HG02973 (cell line): ENCODE measurements at regions not wholly inside any gene's neighbourhood (a gene's known extent, or its start where the extent isn't known, plus 50 kb on each side); places are given as distances from the start of the nearest gene placed in this dataset.
"Not testable (repeated sequence)": the region's sequence is repeated elsewhere in the genome, so short reads cannot be mapped to it uniquely, and the experiment has no call there.

Source experiments
- ATAC-seq: cut with Tn5 transposase; IDR thresholded peaks from one replicate; pipeline ENCODE4 v1.9.1; 2021; ENCODE audit warnings: moderate library complexity; ENCODE audit not compliant: unreplicated experiment

DNA sequence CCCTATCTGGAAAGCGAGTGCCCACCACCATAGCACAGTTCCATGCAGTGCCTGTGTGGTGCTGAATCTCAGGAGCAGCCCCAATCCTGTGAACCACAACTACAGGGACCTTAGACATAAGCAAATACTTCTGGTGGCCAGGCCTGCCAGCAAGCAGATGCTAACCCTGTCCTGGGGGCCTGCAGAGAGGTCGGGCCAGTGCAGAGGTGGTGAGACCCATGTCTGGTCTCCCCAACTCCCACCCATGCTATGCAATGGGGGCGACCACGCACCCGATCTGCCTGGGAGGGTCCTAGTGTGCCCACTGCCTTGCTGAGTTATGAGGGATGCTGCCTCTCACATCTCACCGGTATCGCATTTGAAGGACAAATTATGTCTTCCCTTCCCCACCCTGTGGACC lies 151.6 kb upstream of the ZNF337 start:
- ATAC-seq, result no peak

GRCh38 chr20:25844640-25845039 lies 148.0 kb upstream of the ZNF337 start:
- not testable (repeated sequence) for ATAC-seq

- ATAC-seq, result not testable (repeated sequence)
Measured at GRCh38 chr20:25813511-25813910, 116.9 kb upstream of the ZNF337 start.

- not testable (repeated sequence) for ATAC-seq
Measured at GRCh38 chr20:25798174-25798993, 101.7 kb upstream of the ZNF337 start.

DNA sequence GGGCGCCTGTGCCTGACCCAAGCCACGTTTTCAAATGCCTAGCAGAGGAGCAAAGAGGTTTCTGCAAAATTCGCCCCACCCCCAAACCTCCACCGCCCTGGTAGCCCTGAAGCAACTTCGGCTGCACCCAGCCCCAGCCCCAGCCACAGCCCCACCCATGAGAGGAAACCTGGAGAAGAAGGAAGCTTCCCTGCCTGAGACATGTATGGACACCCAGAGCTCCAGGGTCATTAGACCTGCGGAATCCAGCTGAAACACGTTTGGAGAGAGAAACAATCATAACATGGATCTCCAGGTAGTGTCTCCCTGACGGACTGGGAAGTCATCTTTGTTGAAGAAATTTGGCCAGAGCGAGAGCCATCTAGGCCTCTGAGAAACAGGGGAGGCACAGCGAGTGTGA lies 100.4 kb upstream of the ZNF337 start:
- not testable (repeated sequence) for ATAC-seq

DNA sequence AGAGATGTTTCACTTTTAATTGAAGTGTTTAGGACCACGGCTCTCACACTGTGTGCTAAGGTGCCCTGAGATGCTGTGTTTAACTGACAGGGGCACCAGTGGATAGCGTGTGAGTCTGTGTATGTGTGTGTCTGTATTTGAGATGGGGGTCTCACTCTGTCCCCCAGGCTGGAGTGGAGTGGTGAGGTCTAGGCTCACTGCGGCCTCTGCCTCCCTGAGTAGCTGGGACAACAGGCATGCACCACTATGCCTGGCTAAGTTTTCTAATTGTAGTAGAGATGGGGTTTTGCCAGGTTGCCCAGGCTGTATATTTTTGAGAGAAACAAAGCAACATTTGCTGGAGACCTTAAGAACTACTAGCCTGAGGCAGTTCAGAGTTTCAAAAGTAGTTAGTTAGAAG lies 80.6 kb upstream of the ZNF337 start:
- ATAC-seq, result not testable (repeated sequence)

GRCh38 chr20:25774711-25775110 lies 78.1 kb upstream of the ZNF337 start:
- ATAC-seq, result not testable (repeated sequence)

GRCh38 chr20:25774203-25774602 lies 77.5 kb upstream of the ZNF337 start:
- not testable (repeated sequence) for ATAC-seq

GRCh38 chr20:25772437-25772836 lies 75.8 kb upstream of the ZNF337 start:
- not testable (repeated sequence) for ATAC-seq

- ATAC-seq, result not testable (repeated sequence)
Measured at GRCh38 chr20:25771818-25772217, 75.2 kb upstream of the ZNF337 start.

GRCh38 chr20:25761596-25761995 lies 64.9 kb upstream of the ZNF337 start:
- no peak for ATAC-seq

DNA sequence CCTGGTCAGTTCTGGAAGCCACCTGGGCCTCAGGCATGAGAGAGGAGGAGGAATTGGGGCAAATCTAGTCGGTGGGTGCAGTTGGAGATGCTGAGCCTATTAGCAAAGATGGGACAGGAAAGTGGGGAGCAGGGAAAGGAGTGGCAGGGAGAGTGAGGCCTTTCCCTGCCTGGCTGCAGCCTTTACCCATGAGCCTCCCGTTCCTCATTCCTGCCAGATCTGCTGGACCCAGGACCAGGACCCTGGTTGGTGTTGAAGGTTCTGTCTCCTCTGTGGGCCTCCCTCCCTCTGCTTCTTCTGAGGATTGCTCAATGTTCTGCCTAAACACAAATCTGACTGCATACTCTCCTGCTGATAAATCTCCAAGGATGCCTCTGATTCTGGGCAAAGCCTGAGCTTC lies 64.4 kb upstream of the ZNF337 start:
- ATAC-seq, result not testable (repeated sequence)

DNA sequence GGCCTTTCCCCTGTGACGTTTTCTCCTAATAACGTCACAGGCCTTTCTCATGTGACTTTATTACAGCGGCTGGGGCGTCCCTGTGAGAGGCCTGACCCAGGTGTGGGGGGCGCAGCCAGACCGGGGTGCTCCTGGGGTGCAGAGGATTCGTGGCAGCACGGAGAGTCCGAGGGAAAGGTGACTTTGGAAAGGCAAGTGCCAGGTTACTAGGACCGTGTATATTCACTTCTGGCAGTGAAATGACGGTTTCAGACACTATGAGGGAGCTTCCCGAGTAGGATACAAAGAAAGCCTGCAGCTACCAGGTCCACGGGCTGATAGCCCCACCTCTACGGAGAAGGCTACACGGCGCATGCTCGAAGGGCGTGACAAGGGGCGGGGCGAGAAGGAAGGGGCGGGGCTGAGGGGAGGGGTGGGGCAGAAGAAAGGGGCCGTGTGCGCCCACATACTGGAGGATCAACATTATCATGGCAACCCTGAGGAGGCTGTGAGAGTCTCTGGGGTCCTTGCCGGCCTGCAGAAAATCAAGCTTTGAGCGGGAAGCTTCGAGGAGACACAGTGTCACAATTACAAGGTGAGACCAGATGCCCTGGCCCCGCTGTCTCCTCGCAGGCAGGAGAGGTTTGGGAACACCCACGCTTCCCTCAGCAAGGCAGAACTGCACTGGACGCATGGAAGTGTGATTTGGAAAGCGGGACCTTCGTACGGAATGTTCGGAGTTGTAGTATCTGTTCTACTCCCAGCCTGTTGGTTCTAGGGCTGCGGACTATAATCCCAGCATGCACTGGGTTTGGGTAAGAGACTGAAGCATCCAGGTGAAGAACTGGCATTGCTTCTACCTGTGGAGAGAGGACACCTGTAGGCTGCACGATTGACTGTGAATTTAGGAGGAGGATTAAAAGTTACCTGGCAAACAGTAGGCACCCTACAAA lies 54.4 kb upstream of the ZNF337 start:
- peak; percentile 77 for ATAC-seq

- ATAC-seq, result no peak
Measured at GRCh38 chr20:25750220-25750764, 53.6 kb upstream of the ZNF337 start.

DNA sequence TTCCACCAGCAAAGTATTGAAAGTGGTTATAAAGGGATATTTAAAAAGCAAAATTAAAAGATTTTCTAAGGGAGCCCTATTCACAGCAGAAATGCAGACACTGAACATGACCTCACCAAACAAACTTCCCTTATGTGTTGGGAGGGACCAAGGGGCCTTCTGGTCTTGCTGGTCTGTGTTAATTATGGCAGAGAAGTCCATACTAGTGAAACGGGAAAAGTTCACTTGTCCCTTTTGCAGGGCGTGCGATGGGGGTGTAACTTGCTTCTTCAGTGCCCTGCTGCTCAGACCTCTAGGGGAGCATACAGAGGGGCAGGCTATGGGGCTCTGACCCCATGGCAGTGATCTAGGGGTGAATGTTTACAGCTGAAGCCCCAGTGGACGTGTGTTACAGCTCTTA lies 53.0 kb upstream of the ZNF337 start:
- no peak for ATAC-seq
